ENCODE measurements at regions not wholly inside any gene's neighbourhood (a gene's known extent, or its start where the extent isn't known, plus 50 kb on each side); places are given as distances from the start of the nearest gene placed in this dataset.

DNA sequence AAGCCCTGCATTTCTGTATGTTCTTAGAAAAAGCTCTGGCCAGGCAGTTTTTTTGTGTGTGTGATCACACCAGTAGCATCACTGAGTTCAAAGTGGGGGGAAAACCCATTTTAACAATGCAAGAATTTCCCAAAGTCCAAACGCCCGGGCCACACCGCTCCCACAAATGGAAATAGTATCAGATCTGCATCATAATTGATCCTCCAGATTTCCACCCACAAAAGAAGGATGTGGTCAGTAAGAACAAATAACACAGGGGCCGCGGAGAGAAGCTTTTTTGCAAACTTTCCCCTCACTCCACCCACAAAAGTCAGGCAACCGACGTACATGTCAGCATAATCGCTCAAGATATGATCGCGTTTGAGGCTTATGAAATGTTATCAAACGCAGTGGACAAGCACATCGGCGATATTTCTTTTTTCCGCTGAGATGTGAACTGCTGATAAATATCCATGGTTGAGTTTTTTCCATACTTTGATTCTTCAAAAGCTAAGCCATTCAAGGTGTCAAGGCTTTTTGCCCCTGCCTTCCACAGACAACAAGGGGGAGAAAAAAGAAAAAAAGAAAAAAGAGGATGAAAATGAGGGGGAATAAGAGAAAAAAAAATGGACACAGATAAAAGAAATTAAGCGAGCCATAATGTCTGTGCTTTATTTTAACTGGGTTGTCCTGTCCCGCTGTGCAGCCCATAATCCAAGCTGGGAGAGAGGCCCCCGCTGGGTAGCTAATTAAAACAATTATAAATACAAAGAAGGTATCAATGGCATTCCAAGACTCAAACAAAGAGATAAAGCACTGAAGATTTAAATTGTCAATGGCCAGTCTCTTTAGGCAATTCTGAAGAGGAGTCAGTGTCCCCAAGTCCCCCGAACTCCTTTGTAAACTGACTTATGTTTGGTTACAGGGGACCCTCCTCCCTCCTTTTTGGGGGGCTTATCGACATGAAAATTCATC is 143.5 kb downstream of the ZFP64 start (continued):
- TF ChIP-seq, protein P1, sequence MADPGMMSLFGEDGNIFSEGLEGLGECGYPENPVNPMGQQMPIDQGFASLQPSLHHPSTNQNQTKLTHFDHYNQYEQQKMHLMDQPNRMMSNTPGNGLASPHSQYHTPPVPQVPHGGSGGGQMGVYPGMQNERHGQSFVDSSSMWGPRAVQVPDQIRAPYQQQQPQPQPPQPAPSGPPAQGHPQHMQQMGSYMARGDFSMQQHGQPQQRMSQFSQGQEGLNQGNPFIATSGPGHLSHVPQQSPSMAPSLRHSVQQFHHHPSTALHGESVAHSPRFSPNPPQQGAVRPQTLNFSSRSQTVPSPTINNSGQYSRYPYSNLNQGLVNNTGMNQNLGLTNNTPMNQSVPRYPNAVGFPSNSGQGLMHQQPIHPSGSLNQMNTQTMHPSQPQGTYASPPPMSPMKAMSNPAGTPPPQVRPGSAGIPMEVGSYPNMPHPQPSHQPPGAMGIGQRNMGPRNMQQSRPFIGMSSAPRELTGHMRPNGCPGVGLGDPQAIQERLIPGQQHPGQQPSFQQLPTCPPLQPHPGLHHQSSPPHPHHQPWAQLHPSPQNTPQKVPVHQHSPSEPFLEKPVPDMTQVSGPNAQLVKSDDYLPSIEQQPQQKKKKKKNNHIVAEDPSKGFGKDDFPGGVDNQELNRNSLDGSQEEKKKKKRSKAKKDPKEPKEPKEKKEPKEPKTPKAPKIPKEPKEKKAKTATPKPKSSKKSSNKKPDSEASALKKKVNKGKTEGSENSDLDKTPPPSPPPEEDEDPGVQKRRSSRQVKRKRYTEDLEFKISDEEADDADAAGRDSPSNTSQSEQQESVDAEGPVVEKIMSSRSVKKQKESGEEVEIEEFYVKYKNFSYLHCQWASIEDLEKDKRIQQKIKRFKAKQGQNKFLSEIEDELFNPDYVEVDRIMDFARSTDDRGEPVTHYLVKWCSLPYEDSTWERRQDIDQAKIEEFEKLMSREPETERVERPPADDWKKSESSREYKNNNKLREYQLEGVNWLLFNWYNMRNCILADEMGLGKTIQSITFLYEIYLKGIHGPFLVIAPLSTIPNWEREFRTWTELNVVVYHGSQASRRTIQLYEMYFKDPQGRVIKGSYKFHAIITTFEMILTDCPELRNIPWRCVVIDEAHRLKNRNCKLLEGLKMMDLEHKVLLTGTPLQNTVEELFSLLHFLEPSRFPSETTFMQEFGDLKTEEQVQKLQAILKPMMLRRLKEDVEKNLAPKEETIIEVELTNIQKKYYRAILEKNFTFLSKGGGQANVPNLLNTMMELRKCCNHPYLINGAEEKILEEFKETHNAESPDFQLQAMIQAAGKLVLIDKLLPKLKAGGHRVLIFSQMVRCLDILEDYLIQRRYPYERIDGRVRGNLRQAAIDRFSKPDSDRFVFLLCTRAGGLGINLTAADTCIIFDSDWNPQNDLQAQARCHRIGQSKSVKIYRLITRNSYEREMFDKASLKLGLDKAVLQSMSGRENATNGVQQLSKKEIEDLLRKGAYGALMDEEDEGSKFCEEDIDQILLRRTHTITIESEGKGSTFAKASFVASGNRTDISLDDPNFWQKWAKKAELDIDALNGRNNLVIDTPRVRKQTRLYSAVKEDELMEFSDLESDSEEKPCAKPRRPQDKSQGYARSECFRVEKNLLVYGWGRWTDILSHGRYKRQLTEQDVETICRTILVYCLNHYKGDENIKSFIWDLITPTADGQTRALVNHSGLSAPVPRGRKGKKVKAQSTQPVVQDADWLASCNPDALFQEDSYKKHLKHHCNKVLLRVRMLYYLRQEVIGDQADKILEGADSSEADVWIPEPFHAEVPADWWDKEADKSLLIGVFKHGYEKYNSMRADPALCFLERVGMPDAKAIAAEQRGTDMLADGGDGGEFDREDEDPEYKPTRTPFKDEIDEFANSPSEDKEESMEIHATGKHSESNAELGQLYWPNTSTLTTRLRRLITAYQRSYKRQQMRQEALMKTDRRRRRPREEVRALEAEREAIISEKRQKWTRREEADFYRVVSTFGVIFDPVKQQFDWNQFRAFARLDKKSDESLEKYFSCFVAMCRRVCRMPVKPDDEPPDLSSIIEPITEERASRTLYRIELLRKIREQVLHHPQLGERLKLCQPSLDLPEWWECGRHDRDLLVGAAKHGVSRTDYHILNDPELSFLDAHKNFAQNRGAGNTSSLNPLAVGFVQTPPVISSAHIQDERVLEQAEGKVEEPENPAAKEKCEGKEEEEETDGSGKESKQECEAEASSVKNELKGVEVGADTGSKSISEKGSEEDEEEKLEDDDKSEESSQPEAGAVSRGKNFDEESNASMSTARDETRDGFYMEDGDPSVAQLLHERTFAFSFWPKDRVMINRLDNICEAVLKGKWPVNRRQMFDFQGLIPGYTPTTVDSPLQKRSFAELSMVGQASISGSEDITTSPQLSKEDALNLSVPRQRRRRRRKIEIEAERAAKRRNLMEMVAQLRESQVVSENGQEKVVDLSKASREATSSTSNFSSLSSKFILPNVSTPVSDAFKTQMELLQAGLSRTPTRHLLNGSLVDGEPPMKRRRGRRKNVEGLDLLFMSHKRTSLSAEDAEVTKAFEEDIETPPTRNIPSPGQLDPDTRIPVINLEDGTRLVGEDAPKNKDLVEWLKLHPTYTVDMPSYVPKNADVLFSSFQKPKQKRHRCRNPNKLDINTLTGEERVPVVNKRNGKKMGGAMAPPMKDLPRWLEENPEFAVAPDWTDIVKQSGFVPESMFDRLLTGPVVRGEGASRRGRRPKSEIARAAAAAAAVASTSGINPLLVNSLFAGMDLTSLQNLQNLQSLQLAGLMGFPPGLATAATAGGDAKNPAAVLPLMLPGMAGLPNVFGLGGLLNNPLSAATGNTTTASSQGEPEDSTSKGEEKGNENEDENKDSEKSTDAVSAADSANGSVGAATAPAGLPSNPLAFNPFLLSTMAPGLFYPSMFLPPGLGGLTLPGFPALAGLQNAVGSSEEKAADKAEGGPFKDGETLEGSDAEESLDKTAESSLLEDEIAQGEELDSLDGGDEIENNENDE (IDR thresholded peaks at IDR 0.05; ENCODE audit: insufficient replicate concordance, low read length), result peak; percentile 90
- TF ChIP-seq TAF7 (optimal IDR thresholded peaks at IDR 0.05; ENCODE audit: borderline replicate concordance, low read depth, low read length), result no peak
- no peak for TF ChIP-seq CTBP2 (IDR thresholded peaks at IDR 0.05; ENCODE audit: borderline replicate concordance, insufficient read depth, insufficient read length, low read length)
- TF ChIP-seq NANOG (IDR thresholded peaks at IDR 0.05; ENCODE audit: insufficient read depth, low read depth, low read length, poor library complexity, severe bottlenecking), result peak; percentile 100
- TF ChIP-seq FOSL1 (IDR thresholded peaks at IDR 0.05; ENCODE audit: insufficient read depth, low read depth, low read length), result no peak
- TF ChIP-seq RAD21 (IDR thresholded peaks at IDR 0.05 in 1 of 2, conservative IDR thresholded peaks at IDR 0.05 in 1 of 2; ENCODE audit: low read depth in 2 of 2, low read length in 2 of 2), result no peak
- no peak for TF ChIP-seq CBX5 (IDR thresholded peaks at IDR 0.05; ENCODE audit: low read depth, low read length)
- peak; percentile 87 for TF ChIP-seq SP1 (IDR thresholded peaks at IDR 0.05; ENCODE audit: low read depth, low read length)

Data from H1 (cell line).